Uterus (tissue), 3 donors: ENCODE measurements at regions not wholly inside any gene's neighbourhood (a gene's known extent, or its start where the extent isn't known, plus 50 kb on each side); places are given as distances from the start of the nearest gene placed in this dataset.

Experiments
- DNase-seq, 2 donors: peaks; one replicate each; pipeline ENCODE4 v3.0.0-alpha.2; 2019 to 2020
- H3K27ac ChIP-seq, 2 donors: fragments of 200-600 bp; sonication (generic); 1 replicate in 1 of 2; 2 replicates in 1 of 2; pipeline ENCODE4 v1.5.1; 2016 to 2018
- H3K27me3 ChIP-seq, 2 donors: fragments of 200-600 bp; sonication (generic); one replicate each; pipeline ENCODE4 v1.5.1; 2018 to 2019; ENCODE audit warnings: control low read depth in 1 of 2
- H3K36me3 ChIP-seq, 2 donors: fragments of 200-600 bp; sonication (generic); one replicate each; pipeline ENCODE4 v1.5.1; 2019; ENCODE audit warnings: control low read depth in 1 of 2
- H3K4me1 ChIP-seq, 2 donors: fragments of 200-600 bp; sonication (generic); one replicate each; pipeline ENCODE4 v1.5.1; 2018 to 2019; ENCODE audit warnings: control low read depth in 1 of 2
- H3K4me3 ChIP-seq, 2 donors: fragments of 200-600 bp; sonication (generic); 1 replicate in 1 of 2; 2 replicates in 1 of 2; pipeline ENCODE4 v1.5.1; 2018 to 2019; ENCODE audit warnings: mild to moderate bottlenecking in 1 of 2
- H3K9me3 ChIP-seq, 2 donors: fragments of 200-600 bp; sonication (generic); one replicate each; pipeline ENCODE4 v1.5.1; 2019; ENCODE audit warnings: control low read depth in 1 of 2
- CTCF ChIP-seq, 4 experiments: fragments of 200-600 bp in 2 of 4; fragments of 450-650 bp in 2 of 4; sonication (generic) in 2 of 4; IDR thresholded peaks; one replicate each; pipeline ENCODE4 v1.5.1; 2016 to 2019; ENCODE audit warnings: antibody characterized with exemption in 4 of 4, mild to moderate bottlenecking in 2 of 4, moderate library complexity in 1 of 4
- POLR2A ChIP-seq, 2 donors: fragments of 450-650 bp; IDR thresholded peaks; one replicate each; pipeline ENCODE4 v1.6.1; 2016; ENCODE audit warnings: antibody characterized with exemption in 2 of 2, mild to moderate bottlenecking in 1 of 2, moderate library complexity in 1 of 2
- intact Hi-C: fragments of 100-400 bp; cut with DNase I; formaldehyde crosslinking; loops from one replicate; pipeline ENCODE4 v1.15.1; 2023; ENCODE audit warnings: low total_unique reads
- donor health status: DM: yes; HTN: yes; CAD: no.

- Histone ChIP-seq H3K4me1 (no peaks in the 10 kb centered on the region), H3K27ac (no peak overlapping the region), H3K36me3 (no peaks in the 10 kb centered on the region), H3K27me3 (no peaks in the 10 kb centered on the region), H3K9me3 (no peaks in the 10 kb centered on the region), H3K4me3 (no peak overlapping the region)
- intact Hi-C loops: no loop called here
- no peak for TF ChIP-seq POLR2A (IDR thresholded peaks at IDR 0.05)
- no peak for TF ChIP-seq CTCF (IDR thresholded peaks at IDR 0.05)
- DNase-seq: no peak
Measured at GRCh38 chr14:34004881-34005280, 54.0 kb upstream of the EGLN3 start.

- intact Hi-C loops: no loop called here
- H3K27ac ChIP-seq: peak overlapping the region in 1 of 2 donors; percentile 66
- no peak for TF ChIP-seq POLR2A (IDR thresholded peaks at IDR 0.05)
- TF ChIP-seq CTCF (IDR thresholded peaks at IDR 0.05): no peak
- no peaks in the 10 kb centered on the region for H3K4me1 ChIP-seq
- no peaks in the 10 kb centered on the region for H3K36me3 ChIP-seq
- DNase-seq: peak in 1 of 2 donors; percentile 29
- H3K4me3 ChIP-seq: no peak overlapping the region
- no peaks in the 10 kb centered on the region for H3K9me3 ChIP-seq
- H3K27me3 ChIP-seq: no peaks in the 10 kb centered on the region
Measured at GRCh38 chr14:34003691-34004090, 52.8 kb upstream of the EGLN3 start.

GRCh38 chr14:34003082-34003668 lies 52.3 kb upstream of the EGLN3 start:
- Histone ChIP-seq H3K27me3 (no peaks in the 10 kb centered on the region), H3K4me3 (no peak overlapping the region), H3K9me3 (no peaks in the 10 kb centered on the region), H3K27ac (peak overlapping the region; percentile 12 to 66), H3K4me1 (no peaks in the 10 kb centered on the region), H3K36me3 (no peaks in the 10 kb centered on the region)
- no peak for DNase-seq
- intact Hi-C loops: no loop called here
- TF ChIP-seq POLR2A (IDR thresholded peaks at IDR 0.05) (no peak), CTCF (IDR thresholded peaks at IDR 0.05) (no peak)
